GM18858 (cell line): ENCODE measurements at regions not wholly inside any gene's neighbourhood (a gene's known extent, or its start where the extent isn't known, plus 50 kb on each side); places are given as distances from the start of the nearest gene placed in this dataset.

Experiments used
- ATAC-seq: cut with Tn5 transposase; IDR thresholded peaks from one replicate; pipeline ENCODE4 v1.9.1; 2021; ENCODE audit not compliant: unreplicated experiment

- ATAC-seq, result no peak
Measured at GRCh38 chr18:2442726-2443275, 128.5 kb downstream of the METTL4 start.

- no peak for ATAC-seq
Measured at GRCh38 chr18:2444201-2444875, 127.0 kb downstream of the METTL4 start.

- ATAC-seq, result no peak
Measured at GRCh38 chr18:2448565-2449151, 122.6 kb downstream of the METTL4 start.

- ATAC-seq, result no peak
Measured at GRCh38 chr18:2451556-2451955, 119.7 kb downstream of the METTL4 start.

GRCh38 chr18:2459886-2460285 lies 111.4 kb downstream of the METTL4 start:
- ATAC-seq, result no peak

- ATAC-seq, result no peak
Measured at GRCh38 chr18:2466978-2467377, 104.3 kb downstream of the METTL4 start.

- no peak for ATAC-seq
Measured at GRCh38 chr18:2468051-2468450, 103.3 kb downstream of the METTL4 start.

- ATAC-seq, result no peak
Measured at GRCh38 chr18:2471523-2471922, 99.8 kb downstream of the METTL4 start.

GRCh38 chr18:2478662-2479061 lies 92.6 kb downstream of the METTL4 start:
- ATAC-seq, result no peak

- ATAC-seq, result no peak
Measured at GRCh38 chr18:2480536-2480935, 90.8 kb downstream of the METTL4 start.

GRCh38 chr18:2482706-2483475 lies 88.4 kb downstream of the METTL4 start:
- no peak for ATAC-seq

- ATAC-seq, result no peak
Measured at GRCh38 chr18:2485983-2486382, 85.3 kb downstream of the METTL4 start.

- ATAC-seq, result no peak
Measured at GRCh38 chr18:2486426-2486825, 84.9 kb downstream of the METTL4 start.
